GM23338 (cell line): ENCODE measurements at regions not wholly inside any gene's neighbourhood (a gene's known extent, or its start where the extent isn't known, plus 50 kb on each side); places are given as distances from the start of the nearest gene placed in this dataset.

ENCODE experiments used
- ATAC-seq: fragments of 200-7000 bp; cut with Tn5 transposase; 3 replicates; pipeline ENCODE4 v1.9.1; 2020
- DNase-seq: peaks from one replicate; pipeline ENCODE4 v3.0.0-alpha.2; 2015; ENCODE audit warnings: low spot score
- H2AFZ ChIP-seq: fragments of 200-600 bp; sonication (generic); 2 replicates; pipeline ENCODE4 v1.8.0; 2016; ENCODE audit warnings: antibody characterized with exemption, mild to moderate bottlenecking, moderate library complexity
- H3F3A ChIP-seq: fragments of 200-600 bp; sonication (generic); replicated peaks from 2 replicates; pipeline ENCODE4 v1.8.0; 2017; ENCODE audit warnings: antibody characterized with exemption, mixed run types, low read depth
- H3K27ac ChIP-seq: fragments of 200-600 bp; sonication (generic); 2 replicates; pipeline ENCODE4 v1.6.1; 2016; ENCODE audit warnings: low read depth
- H3K27me3 ChIP-seq: fragments of 200-600 bp; sonication (generic); 2 replicates; pipeline ENCODE4 v1.8.0; 2016; ENCODE audit warnings: mild to moderate bottlenecking, mixed run types, moderate library complexity; ENCODE audit not compliant: insufficient read depth
- H3K36me3 ChIP-seq: fragments of 200-600 bp; sonication (generic); 2 replicates; pipeline ENCODE4 v1.8.0; 2016; ENCODE audit warnings: mild to moderate bottlenecking; ENCODE audit not compliant: insufficient read depth
- H3K4me1 ChIP-seq: fragments of 200-600 bp; sonication (generic); 2 replicates; pipeline ENCODE4 v1.8.0; 2016; ENCODE audit warnings: mild to moderate bottlenecking, moderate library complexity; ENCODE audit not compliant: insufficient read depth
- H3K4me2 ChIP-seq: fragments of 200-600 bp; sonication (generic); 2 replicates; pipeline ENCODE4 v1.7.1; 2017; ENCODE audit warnings: mixed run types
- H3K4me3 ChIP-seq: fragments of 200-600 bp; sonication (generic); 2 replicates; pipeline ENCODE4 v1.6.1; 2016; ENCODE audit warnings: mixed run types
- H3K79me2 ChIP-seq: fragments of 200-600 bp; sonication (generic); replicated peaks from 2 replicates; pipeline ENCODE4 v1.8.0; 2017; ENCODE audit warnings: mild to moderate bottlenecking; ENCODE audit not compliant: insufficient read depth
- H3K9me2 ChIP-seq: fragments of 200-600 bp; sonication (generic); 2 replicates; pipeline ENCODE4 v1.8.0; 2017; ENCODE audit not compliant: insufficient read depth
- H4K20me1 ChIP-seq: fragments of 200-600 bp; sonication (generic); replicated peaks from 2 replicates; pipeline ENCODE4 v1.8.0; 2017; ENCODE audit warnings: mild to moderate bottlenecking; ENCODE audit not compliant: insufficient read depth
- H3K27ac Mint-ChIP-seq: 2 replicates; pipeline ENCODE4 v1.8.0; 2020; ENCODE audit warnings: inconsistent platforms, mild to moderate bottlenecking, moderate library complexity, mixed read lengths
- H3K27me3 Mint-ChIP-seq: 3 replicates; pipeline ENCODE4 v1.8.0; 2022; ENCODE audit warnings: low read depth, mild to moderate bottlenecking, moderate library complexity, mixed read lengths, inconsistent platforms; ENCODE audit not compliant: insufficient read depth, poor library complexity
- H3K36me3 Mint-ChIP-seq: 3 replicates; pipeline ENCODE4 v1.8.0; 2021; ENCODE audit warnings: low read depth, mild to moderate bottlenecking, inconsistent platforms, moderate library complexity, mixed read lengths
- H3K4me1 Mint-ChIP-seq: 3 replicates; pipeline ENCODE4 v1.8.0; 2020; ENCODE audit warnings: mild to moderate bottlenecking, inconsistent platforms, mixed read lengths
- H3K4me3 Mint-ChIP-seq: 3 replicates; pipeline ENCODE4 v1.8.0; 2021; ENCODE audit warnings: moderate library complexity, mild to moderate bottlenecking, inconsistent platforms, mixed read lengths
- H3K9me3 Mint-ChIP-seq: 3 replicates; pipeline ENCODE4 v1.8.0; 2020; ENCODE audit warnings: moderate library complexity, mild to moderate bottlenecking, inconsistent platforms, mixed read lengths
- EZH2 ChIP-seq: fragments of 200-600 bp; sonication (generic); IDR thresholded peaks from one replicate; pipeline ENCODE4 v1.8.0; 2017; ENCODE audit warnings: antibody characterized with exemption, mild to moderate bottlenecking, low read depth; ENCODE audit not compliant: unreplicated experiment
- EZH2phosphoT487 ChIP-seq: fragments of 200-600 bp; sonication (generic); IDR thresholded peaks from one replicate; pipeline ENCODE4 v1.8.1; 2018; ENCODE audit warnings: antibody characterized with exemption; ENCODE audit not compliant: unreplicated experiment
- JUNB ChIP-seq: IDR thresholded peaks from one replicate; pipeline ENCODE4 v1.6.1; 2016; ENCODE audit warnings: antibody characterized with exemption; ENCODE audit not compliant: unreplicated experiment
- NANOG ChIP-seq: IDR thresholded peaks from 2 replicates; pipeline ENCODE4 v1.6.1; 2016; ENCODE audit warnings: antibody characterized with exemption, borderline replicate concordance
- STAT1 ChIP-seq: IDR thresholded peaks from one replicate; pipeline ENCODE4 v1.6.1; 2016; ENCODE audit warnings: antibody characterized with exemption; ENCODE audit not compliant: unreplicated experiment
- ZNF114 ChIP-seq: fragments of 250-450 bp; sonication (Bioruptor Pico); IDR thresholded peaks from 2 replicates; pipeline ENCODE4 v1.5.0; 2020; ENCODE audit warnings: mild to moderate bottlenecking, moderate library complexity
- TF ChIP-seq, protein P1 (sequence below), 2 experiments: fragments of 200-600 bp in 1 of 2; sonication (generic) in 1 of 2; conservative IDR thresholded peaks; 2 replicates each; pipeline versions ENCODE4 v1.5.1 to v1.6.1; 2016 to 2017; ENCODE audit warnings: antibody characterized with exemption in 2 of 2, low read depth in 2 of 2, mild to moderate bottlenecking in 2 of 2, moderate library complexity in 1 of 2
- TF ChIP-seq, protein P2 (sequence below): IDR thresholded peaks from 2 replicates; pipeline ENCODE4 v1.6.1; 2016; ENCODE audit warnings: antibody characterized with exemption
- TF ChIP-seq, protein P3 (sequence below): fragments of 250-450 bp; sonication (Bioruptor Pico); IDR thresholded peaks from 2 replicates; pipeline ENCODE4 v1.5.0; 2020; ENCODE audit warnings: mild to moderate bottlenecking, moderate library complexity

DNA sequence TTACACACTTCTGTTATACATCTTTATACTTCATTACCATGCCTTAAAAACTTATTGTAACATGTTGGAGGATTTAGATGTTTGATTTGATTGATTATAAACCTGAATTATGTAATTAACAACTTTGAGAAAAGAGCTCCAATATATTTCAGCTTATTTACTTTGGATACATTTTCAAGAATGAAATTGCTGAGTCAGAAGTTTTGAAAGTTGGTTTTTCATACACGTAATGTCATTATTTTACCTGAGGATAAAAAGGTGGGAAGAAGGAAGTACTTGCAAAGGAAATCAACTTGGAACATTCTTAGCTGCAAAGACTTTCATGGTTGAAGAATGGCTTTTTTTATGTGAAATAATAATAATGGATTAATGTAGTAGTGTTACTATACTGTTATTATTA, 677.2 kb downstream of the FAM181B start:
- Histone ChIP-seq H4K20me1 (no peaks in the 10 kb centered on the region), H3K9me2 (0 out of 2 replicates have a peak, but pooled peaks cover 2% of the 10 kb centered on the region), H3K4me2 (no peak overlapping the region), H3K4me3 (no peak overlapping the region), H3K27me3 (no peaks in the 10 kb centered on the region), H2AFZ (no peak overlapping the region), H3K27ac (no peak overlapping the region), H3K36me3 (no peaks in the 10 kb centered on the region), H3F3A (no peaks in the 10 kb centered on the region), H3K4me1 (no peaks in the 10 kb centered on the region), H3K79me2 (no peaks in the 10 kb centered on the region)
- TF ChIP-seq, protein P1, sequence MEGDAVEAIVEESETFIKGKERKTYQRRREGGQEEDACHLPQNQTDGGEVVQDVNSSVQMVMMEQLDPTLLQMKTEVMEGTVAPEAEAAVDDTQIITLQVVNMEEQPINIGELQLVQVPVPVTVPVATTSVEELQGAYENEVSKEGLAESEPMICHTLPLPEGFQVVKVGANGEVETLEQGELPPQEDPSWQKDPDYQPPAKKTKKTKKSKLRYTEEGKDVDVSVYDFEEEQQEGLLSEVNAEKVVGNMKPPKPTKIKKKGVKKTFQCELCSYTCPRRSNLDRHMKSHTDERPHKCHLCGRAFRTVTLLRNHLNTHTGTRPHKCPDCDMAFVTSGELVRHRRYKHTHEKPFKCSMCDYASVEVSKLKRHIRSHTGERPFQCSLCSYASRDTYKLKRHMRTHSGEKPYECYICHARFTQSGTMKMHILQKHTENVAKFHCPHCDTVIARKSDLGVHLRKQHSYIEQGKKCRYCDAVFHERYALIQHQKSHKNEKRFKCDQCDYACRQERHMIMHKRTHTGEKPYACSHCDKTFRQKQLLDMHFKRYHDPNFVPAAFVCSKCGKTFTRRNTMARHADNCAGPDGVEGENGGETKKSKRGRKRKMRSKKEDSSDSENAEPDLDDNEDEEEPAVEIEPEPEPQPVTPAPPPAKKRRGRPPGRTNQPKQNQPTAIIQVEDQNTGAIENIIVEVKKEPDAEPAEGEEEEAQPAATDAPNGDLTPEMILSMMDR (conservative IDR thresholded peaks at IDR 0.05; ENCODE audit: low read depth in 2 of 2) = no peak
- TF ChIP-seq, protein P2, sequence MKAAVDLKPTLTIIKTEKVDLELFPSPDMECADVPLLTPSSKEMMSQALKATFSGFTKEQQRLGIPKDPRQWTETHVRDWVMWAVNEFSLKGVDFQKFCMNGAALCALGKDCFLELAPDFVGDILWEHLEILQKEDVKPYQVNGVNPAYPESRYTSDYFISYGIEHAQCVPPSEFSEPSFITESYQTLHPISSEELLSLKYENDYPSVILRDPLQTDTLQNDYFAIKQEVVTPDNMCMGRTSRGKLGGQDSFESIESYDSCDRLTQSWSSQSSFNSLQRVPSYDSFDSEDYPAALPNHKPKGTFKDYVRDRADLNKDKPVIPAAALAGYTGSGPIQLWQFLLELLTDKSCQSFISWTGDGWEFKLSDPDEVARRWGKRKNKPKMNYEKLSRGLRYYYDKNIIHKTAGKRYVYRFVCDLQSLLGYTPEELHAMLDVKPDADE = no peak
- TF ChIP-seq JUNB (no peak), ZNF114 (CRISPR knock-in tag) (no peak), EZH2phosphoT487 (no peak), STAT1 (no peak), EZH2 (no peak), NANOG (no peak)
- TF ChIP-seq, protein P3, sequence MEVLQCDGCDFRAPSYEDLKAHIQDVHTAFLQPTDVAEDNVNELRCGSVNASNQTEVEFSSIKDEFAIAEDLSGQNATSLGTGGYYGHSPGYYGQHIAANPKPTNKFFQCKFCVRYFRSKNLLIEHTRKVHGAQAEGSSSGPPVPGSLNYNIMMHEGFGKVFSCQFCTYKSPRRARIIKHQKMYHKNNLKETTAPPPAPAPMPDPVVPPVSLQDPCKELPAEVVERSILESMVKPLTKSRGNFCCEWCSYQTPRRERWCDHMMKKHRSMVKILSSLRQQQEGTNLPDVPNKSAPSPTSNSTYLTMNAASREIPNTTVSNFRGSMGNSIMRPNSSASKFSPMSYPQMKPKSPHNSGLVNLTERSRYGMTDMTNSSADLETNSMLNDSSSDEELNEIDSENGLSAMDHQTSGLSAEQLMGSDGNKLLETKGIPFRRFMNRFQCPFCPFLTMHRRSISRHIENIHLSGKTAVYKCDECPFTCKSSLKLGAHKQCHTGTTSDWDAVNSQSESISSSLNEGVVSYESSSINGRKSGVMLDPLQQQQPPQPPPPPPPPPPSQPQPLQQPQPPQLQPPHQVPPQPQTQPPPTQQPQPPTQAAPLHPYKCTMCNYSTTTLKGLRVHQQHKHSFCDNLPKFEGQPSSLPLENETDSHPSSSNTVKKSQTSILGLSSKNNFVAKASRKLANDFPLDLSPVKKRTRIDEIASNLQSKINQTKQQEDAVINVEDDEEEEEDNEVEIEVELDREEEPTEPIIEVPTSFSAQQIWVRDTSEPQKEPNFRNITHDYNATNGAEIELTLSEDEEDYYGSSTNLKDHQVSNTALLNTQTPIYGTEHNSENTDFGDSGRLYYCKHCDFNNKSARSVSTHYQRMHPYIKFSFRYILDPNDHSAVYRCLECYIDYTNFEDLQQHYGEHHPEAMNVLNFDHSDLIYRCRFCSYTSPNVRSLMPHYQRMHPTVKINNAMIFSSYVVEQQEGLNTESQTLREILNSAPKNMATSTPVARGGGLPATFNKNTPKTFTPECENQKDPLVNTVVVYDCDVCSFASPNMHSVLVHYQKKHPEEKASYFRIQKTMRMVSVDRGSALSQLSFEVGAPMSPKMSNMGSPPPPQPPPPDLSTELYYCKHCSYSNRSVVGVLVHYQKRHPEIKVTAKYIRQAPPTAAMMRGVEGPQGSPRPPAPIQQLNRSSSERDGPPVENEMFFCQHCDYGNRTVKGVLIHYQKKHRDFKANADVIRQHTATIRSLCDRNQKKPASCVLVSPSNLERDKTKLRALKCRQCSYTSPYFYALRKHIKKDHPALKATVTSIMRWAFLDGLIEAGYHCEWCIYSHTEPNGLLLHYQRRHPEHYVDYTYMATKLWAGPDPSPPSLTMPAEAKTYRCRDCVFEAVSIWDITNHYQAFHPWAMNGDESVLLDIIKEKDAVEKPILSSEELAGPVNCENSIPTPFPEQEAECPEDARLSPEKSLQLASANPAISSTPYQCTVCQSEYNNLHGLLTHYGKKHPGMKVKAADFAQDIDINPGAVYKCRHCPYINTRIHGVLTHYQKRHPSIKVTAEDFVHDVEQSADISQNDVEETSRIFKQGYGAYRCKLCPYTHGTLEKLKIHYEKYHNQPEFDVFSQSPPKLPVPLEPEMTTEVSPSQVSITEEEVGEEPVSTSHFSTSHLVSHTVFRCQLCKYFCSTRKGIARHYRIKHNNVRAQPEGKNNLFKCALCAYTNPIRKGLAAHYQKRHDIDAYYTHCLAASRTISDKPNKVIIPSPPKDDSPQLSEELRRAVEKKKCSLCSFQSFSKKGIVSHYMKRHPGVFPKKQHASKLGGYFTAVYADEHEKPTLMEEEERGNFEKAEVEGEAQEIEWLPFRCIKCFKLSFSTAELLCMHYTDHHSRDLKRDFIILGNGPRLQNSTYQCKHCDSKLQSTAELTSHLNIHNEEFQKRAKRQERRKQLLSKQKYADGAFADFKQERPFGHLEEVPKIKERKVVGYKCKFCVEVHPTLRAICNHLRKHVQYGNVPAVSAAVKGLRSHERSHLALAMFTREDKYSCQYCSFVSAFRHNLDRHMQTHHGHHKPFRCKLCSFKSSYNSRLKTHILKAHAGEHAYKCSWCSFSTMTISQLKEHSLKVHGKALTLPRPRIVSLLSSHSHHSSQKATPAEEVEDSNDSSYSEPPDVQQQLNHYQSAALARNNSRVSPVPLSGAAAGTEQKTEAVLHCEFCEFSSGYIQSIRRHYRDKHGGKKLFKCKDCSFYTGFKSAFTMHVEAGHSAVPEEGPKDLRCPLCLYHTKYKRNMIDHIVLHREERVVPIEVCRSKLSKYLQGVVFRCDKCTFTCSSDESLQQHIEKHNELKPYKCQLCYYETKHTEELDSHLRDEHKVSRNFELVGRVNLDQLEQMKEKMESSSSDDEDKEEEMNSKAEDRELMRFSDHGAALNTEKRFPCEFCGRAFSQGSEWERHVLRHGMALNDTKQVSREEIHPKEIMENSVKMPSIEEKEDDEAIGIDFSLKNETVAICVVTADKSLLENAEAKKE (CRISPR knock-in tag) = no peak
- Mint-ChIP-seq H3K4me3 (no peak overlapping the region), H3K9me3 (no peaks in the 10 kb centered on the region), H3K4me1 (no peaks in the 10 kb centered on the region), H3K27ac (no peak overlapping the region), H3K27me3 (no peaks in the 10 kb centered on the region), H3K36me3 (no peaks in the 10 kb centered on the region)
- DNase-seq (no peak), ATAC-seq (no peak)
